ENCODE measurements at regions not wholly inside any gene's neighbourhood (a gene's known extent, or its start where the extent isn't known, plus 50 kb on each side); places are given as distances from the start of the nearest gene placed in this dataset.

- Histone ChIP-seq H3K36me3 (no peaks in the 10 kb centered on the region), H3K27me3 (no peaks in the 10 kb centered on the region), H3K4me3 (no peak overlapping the region), H3K27ac (no peak overlapping the region), H3K4me1 (ENCODE audit: insufficient read depth) (no peaks in the 10 kb centered on the region), H3K9me3 (no peaks in the 10 kb centered on the region)
- intact Hi-C loops (cut with DNase I) = no loop called here
- 55 to 68% (median 67%) methylated on average over 9 of the region's 9 CpGs for WGBS, 3 donors
- DNase-seq = no peak
- TF ChIP-seq CTCF (IDR thresholded peaks at IDR 0.05) = no peak
- no peak for TF ChIP-seq EP300 (IDR thresholded peaks at IDR 0.05)
- no peak for TF ChIP-seq POLR2A (IDR thresholded peaks at IDR 0.05)
Observed at GRCh38 chr5:91875196-91875779, 492.2 kb upstream of the ARRDC3 start.

- intact Hi-C loops (cut with DNase I) = no loop called here
- H3K27me3 ChIP-seq = no peaks in the 10 kb centered on the region
- H3K4me3 ChIP-seq = no peak overlapping the region
- TF ChIP-seq CTCF (IDR thresholded peaks at IDR 0.05) = no peak
- no peak for TF ChIP-seq EP300 (IDR thresholded peaks at IDR 0.05)
- no peak for TF ChIP-seq POLR2A (IDR thresholded peaks at IDR 0.05)
- no peaks in the 10 kb centered on the region for H3K9me3 ChIP-seq
- DNase-seq = no peak
- H3K36me3 ChIP-seq = no peaks in the 10 kb centered on the region
- H3K27ac ChIP-seq = no peak overlapping the region
- H3K4me1 ChIP-seq (ENCODE audit: insufficient read depth) = no peaks in the 10 kb centered on the region
Observed at GRCh38 chr5:91867799-91868198, 484.7 kb upstream of the ARRDC3 start.

DNA sequence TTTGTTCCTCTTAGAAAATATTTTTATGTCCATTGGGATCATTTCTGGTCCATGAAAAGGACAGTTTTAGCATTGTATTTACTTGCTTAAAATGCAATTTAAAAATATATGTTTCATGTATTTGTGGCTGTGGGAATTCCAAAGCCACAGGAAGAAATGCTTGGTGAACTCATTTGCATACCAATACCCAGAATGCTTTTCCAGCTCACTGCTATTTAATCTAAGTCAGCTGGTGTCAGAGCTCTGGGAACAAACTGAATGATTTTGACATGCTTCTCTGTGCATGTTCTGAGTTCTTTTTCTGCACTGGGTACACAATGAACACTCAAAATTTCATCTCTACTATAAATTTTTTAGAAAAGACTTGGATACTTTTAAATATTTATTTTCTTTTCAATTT is 482.8 kb upstream of the ARRDC3 start:
- no peak for DNase-seq
- intact Hi-C loops (cut with DNase I) = no loop called here
- TF ChIP-seq EP300 (IDR thresholded peaks at IDR 0.05) = no peak

GRCh38 chr5:91864962-91865361 is 481.8 kb upstream of the ARRDC3 start:
- intact Hi-C loops (cut with DNase I) = no loop called here
- no peaks in the 10 kb centered on the region for H3K27me3 ChIP-seq
- no peaks in the 10 kb centered on the region for H3K36me3 ChIP-seq
- H3K4me1 ChIP-seq (ENCODE audit: insufficient read depth) = no peaks in the 10 kb centered on the region
- no peak overlapping the region for H3K27ac ChIP-seq
- H3K9me3 ChIP-seq = no peaks in the 10 kb centered on the region
- 1 to 11% (median 7%) methylated on average over 1 of the region's 1 CpG for WGBS, 3 donors
- TF ChIP-seq CTCF (IDR thresholded peaks at IDR 0.05) = no peak
- no peak for TF ChIP-seq EP300 (IDR thresholded peaks at IDR 0.05)
- DNase-seq = no peak
- no peak overlapping the region for H3K4me3 ChIP-seq

More for the DNA sequence above, 482.8 kb upstream of the ARRDC3 start:
- Histone ChIP-seq H3K4me1 (ENCODE audit: insufficient read depth) (no peaks in the 10 kb centered on the region), H3K36me3 (no peaks in the 10 kb centered on the region), H3K27ac (no peak overlapping the region), H3K27me3 (no peaks in the 10 kb centered on the region), H3K4me3 (no peak overlapping the region), H3K9me3 (no peaks in the 10 kb centered on the region)

DNA sequence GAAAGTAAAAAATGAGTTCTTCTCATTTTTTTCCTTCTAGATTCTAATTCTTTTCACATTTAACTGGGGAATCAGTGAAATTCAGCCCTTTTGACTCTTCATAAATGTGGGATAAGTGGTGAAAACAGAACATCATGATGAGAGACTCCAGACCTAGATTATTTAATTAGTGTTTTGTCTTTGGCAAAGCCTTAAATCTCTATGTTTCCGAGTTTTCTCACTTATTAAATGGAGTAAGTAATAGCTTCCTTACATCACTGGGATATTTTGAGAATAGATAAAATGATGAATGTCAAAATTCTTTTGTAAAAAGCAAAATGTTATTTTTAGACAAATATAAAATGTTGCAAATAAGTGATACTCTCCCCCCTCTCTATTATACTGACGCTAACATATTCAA is 468.6 kb upstream of the ARRDC3 start:
- Histone ChIP-seq H3K27me3 (no peaks in the 10 kb centered on the region), H3K27ac (no peak overlapping the region), H3K9me3 (no peaks in the 10 kb centered on the region), H3K4me3 (no peak overlapping the region), H3K36me3 (no peaks in the 10 kb centered on the region), H3K4me1 (ENCODE audit: insufficient read depth) (no peaks in the 10 kb centered on the region)
- DNase-seq = no peak
- WGBS, 3 donors = 49 to 58% (median 53%) methylated on average over 2 of the region's 2 CpGs
- TF ChIP-seq EP300 (IDR thresholded peaks at IDR 0.05) (no peak), POLR2A (IDR thresholded peaks at IDR 0.05) (no peak), CTCF (IDR thresholded peaks at IDR 0.05) (no peak)
- intact Hi-C loops (cut with DNase I) = no loop called here
